RCC 7860 (cell line): ENCODE measurements at regions not wholly inside any gene's neighbourhood (a gene's known extent, or its start where the extent isn't known, plus 50 kb on each side); places are given as distances from the start of the nearest gene placed in this dataset.

Experiments used
- DNase-seq: peaks from one replicate; pipeline ENCODE4 v3.0.0-alpha.2; 2015; ENCODE audit warnings: low spot score
- FAIRE-seq: peaks from 2 replicates; lab custom pipeline; 2012; peaks lifted over from hg19 to GRCh38; lab: Jason Lieb, UNC

DNA sequence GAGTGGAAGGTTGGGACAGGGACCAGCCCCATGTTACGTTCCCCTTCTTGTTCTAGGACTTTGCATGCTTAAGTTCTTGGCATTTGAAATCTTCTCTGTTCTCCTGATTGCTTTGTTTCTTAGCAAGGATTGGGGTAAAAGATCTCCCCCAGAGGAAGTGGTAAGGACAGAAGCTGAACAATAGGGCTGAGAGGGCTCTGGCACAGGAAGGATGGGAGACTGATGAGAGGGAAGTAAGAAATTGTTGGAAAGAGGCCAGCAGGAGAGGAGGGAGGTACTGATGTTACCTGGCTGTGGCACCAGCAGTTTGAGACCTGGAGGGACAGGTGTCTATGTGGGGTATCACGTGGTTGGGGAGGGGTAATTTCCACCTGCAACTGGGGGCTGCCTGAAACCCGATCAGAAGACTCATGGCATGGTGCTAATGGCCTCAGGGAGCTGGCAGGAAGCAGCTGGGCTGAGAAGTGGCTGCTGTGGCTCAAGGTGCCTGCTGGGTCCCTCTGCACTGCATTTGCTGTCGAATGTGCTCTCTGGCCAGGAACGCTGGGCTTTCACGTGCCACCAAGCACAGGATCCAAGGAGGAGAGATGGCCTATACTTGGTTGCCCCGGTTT, 108.4 kb downstream of the LSM3 start:
- DNase-seq (no peak), FAIRE-seq (no peak)

GRCh38 chr3:14288177-14288788, 109.7 kb downstream of the LSM3 start:
- no peak for DNase-seq
- no peak for FAIRE-seq

DNA sequence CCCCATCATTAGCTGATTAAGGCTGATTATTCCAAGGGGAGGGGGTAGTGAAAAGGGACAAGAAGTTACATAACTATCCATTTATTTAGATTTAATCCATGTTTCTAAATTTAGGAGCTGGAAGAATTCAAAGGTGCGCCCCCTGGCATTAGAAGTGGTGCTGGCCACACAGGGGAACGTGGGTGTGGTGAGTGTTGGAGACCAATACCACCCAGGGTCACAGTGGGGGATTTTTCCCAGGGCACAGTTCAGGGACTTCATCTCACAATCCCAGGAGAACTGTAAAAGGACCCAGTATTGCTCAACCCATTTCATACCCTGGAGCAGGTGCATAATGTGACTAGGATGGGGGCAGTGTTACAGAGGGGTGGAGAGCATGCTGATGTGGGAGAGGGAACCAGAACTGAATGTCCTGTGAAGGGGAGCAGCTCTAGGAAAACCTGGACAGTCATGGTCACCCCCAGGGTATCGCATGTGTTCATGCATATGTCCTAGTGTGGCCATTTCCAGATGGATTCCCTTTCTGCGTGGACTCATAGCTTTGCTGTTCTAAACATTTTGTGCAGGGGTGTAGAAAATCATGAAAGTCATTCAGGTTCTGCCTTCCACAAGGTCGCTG, 110.3 kb downstream of the LSM3 start:
- DNase-seq = no peak
- no peak for FAIRE-seq

GRCh38 chr3:14289590-14290461, 111.2 kb downstream of the LSM3 start:
- FAIRE-seq (no peak), DNase-seq (peak; percentile 21)

GRCh38 chr3:14290631-14291385, 111.6 kb upstream of the SLC6A6 start:
- no peak for FAIRE-seq
- no peak for DNase-seq

GRCh38 chr3:14295037-14295436, 107.4 kb upstream of the SLC6A6 start:
- DNase-seq = no peak
- FAIRE-seq = no peak

DNA sequence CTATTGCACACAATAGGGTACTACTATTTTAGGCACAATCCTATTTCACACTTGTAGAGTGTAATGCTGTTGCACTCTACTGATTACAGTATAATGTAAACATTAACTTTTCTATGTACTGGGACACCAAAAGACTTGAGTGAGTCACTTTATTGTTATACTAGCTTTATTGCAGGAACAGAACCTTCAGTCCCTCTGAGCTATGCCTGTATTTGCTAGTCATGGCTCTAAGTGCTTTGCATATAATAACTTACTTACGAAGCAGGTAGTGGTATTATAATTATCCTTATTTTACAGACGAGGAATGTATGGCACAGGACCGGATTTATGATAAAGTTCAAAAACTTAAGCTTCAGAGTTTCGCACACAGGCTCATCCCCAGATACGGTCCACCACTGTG, 106.6 kb upstream of the SLC6A6 start:
- peak; percentile 40 for DNase-seq
- peak; percentile 63 for FAIRE-seq

- no peak for DNase-seq
- no peak for FAIRE-seq
Observed at GRCh38 chr3:14297305-14297704, 105.1 kb upstream of the SLC6A6 start.

DNA sequence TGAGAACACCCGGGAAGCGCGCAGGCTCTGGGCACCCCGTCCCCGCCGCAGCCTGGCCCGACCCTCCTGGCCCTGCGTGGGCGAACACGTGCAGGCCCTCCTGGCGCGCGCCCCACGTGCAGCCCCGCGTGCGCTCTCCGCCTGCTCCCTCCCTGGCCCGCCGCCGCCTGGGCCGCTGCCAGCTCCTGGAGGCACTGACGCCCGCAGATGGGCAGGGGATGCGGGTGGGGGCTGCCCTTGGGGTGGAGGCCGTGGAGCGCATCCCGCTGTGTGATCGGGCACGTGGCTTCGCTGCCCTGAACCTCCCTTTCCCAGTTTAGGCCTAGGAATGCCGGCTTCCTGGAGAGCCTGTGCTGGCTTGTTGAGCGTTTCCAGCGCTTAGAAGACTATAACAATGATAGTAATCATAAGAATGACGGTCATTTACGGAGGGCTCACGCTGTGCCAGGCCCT, 104.6 kb upstream of the SLC6A6 start:
- no peak for DNase-seq
- no peak for FAIRE-seq

GRCh38 chr3:14298442-14298841, 104.0 kb upstream of the SLC6A6 start:
- DNase-seq (no peak), FAIRE-seq (no peak)

- no peak for FAIRE-seq
Observed at GRCh38 chr3:14298991-14299555, 103.3 kb upstream of the SLC6A6 start.

DNA sequence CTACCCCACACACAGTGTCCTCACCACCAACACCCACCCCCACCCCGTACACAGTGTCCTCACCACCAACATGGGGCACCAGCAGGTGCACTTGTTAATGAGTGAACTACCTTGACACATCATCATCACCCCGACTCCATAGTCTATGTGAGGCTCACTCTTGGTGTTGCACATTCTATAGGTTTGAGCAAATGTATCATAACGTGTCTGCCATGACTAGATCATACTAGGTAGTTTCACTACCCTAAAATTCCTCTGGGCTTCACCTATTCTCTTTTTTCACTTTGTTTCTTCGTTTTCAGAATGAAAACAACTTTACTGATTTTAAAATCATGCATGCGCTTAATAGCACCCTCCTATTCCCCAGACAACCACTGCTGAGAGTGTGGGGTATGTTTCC, 102.6 kb upstream of the SLC6A6 start:
- FAIRE-seq (no peak), DNase-seq (no peak)

More at GRCh38 chr3:14298991-14299555, 103.3 kb upstream of the SLC6A6 start:
- no peak for DNase-seq

DNA sequence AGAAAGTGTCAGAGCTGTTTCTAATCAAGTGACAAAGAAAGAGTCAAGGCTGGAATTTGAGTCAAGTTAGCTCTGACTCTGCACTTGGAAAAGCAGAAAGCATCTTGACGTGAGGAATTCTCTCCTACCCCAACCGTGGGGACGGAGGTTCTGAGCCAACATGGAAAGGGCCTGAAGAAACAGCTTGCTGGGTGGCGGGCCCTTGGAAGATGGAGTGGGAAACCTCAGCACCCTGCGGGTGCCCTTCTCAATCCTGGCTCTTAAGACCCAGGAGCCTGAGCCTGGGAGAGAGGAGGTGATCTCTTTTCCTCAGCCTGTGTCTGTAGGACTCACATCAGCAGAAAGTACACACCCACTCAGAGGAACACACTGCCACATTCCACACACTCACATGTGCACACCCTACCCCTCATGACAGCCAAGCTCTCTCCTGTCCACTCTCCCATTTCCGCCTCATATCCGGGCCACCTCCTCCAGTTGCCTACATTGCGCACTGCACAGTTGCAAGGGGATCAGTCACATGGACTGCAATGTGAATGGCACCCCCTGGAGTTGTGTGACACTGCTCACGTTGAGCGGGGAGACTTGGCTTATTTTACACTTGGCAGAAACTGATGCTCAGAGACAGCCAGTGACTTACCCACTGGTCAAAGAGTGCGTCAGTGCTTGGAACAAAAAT, 101.5 kb upstream of the SLC6A6 start:
- no peak for FAIRE-seq

GRCh38 chr3:14301558-14301957, 100.8 kb upstream of the SLC6A6 start:
- no peak for DNase-seq
- no peak for FAIRE-seq

More for the DNA sequence above, 101.5 kb upstream of the SLC6A6 start:
- no peak for DNase-seq

DNA sequence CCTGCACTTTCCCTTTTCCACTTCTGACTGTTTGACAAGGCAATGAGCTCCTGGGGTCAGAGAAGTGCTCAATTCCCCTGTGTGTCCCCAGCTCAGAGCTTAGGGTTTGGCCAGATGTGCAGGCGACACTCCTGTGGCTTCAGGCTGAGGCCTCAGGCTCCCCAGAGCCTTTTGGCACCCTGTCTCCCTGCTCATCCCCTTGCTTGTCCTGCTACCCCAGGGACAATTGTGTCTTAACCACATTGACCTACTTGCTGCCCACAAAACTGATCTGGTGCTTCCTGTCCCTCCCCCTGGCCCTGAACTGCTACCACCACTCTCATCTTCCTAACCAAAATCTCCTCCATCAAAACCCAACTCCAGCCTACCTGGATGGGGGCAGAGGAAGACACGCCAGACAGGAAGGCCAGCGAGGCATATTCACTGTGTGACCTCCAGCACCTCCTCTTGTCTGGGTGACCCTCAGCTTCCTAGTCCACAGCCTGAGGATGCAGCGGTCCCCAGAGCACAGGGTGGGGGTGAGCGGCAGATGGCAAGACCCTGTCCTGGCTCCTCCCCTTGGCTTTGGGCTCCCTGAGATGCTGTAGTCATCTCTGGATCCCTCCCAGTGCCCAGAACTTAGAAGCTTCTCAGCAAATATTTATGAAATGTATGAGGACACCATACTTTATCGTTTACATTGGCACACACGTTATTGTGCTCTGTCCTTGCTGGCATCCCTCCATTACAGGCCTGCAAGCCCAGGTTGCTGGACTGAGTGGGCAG, 98.9 kb upstream of the SLC6A6 start:
- FAIRE-seq = no peak
- DNase-seq = no peak

DNA sequence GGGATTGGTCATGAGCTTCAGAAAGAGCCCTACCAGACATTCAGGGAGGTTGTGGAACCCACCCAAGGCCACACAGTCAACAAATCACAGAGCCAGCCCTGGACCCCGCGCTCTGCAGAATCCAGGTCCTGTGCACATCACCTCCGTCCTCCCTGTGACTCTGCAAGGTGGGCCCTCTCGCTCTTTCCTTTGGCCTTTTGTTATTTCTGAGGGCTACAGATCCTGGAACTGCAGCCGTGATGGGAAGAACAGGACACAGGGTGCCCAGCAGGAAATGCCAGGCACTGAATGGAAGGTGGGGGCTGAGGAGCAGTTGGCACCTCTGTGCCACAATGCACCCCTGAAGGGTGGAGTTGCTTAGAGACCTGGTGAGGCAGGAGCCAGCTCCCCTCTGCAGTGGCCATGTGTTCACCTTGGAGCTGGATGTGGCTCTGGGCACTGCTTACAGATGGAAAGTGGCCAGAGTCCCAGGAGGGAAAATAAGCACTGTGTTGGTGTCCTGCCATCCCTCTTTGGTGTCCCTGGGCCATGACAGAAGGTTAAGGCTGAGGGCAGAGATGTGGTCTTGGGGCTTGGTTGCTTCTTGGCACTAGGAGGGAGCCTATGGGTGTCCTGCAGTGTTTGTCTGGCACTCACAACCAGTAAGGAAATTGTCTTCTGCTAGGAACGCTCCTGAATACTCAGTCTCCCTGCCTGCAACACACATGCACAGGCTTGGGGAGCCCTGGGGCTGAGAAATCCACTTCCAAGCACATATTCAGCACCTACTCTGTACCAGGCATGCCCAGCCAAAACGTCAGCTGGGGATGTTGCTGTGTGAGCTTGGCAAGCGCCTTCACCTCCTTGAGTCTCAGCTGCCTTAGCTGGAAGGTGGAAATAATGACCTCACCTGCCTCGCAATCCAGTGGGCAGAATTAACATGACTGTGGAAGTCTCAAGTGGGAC, 98.0 kb upstream of the SLC6A6 start:
- FAIRE-seq (no peak), DNase-seq (no peak)

- no peak for FAIRE-seq
Observed at GRCh38 chr3:14305324-14305723, 97.1 kb upstream of the SLC6A6 start.

DNA sequence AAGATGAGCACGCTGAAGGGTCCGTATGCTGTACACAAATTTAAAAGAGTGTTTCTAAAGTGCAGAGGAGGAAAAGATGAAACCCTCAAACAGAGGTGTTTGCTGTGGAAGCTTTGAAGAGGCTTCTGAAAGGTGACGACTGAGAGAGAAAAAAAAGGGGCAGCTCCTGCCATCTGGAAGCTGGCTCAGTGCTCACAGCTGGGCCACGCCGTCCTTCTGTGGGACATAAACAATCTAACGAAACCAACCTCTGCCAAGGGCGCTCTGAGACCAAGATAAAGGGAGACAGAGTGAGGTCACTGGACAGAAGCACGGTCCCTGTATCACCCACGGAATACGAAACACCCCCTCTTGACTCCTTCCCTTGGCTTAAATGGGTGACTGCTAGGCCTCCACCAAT, 96.3 kb upstream of the SLC6A6 start:
- DNase-seq = no peak
- no peak for FAIRE-seq

More at GRCh38 chr3:14305324-14305723, 97.1 kb upstream of the SLC6A6 start:
- DNase-seq = no peak
